Testis (tissue), 2 donors: ENCODE measurements at regions not wholly inside any gene's neighbourhood (a gene's known extent, or its start where the extent isn't known, plus 50 kb on each side); places are given as distances from the start of the nearest gene placed in this dataset.

Source experiments
- POLR2A ChIP-seq: fragments of 450-650 bp; IDR thresholded peaks from one replicate; pipeline ENCODE4 v1.6.1; 2017; ENCODE audit warnings: antibody characterized with exemption, mild to moderate bottlenecking, moderate library complexity
- TF ChIP-seq, protein P1 (sequence below), 3 experiments: fragments of 450-650 bp in 2 of 3; fragments of 200-600 bp in 1 of 3; sonication (generic) in 1 of 3; IDR thresholded peaks; one replicate each; pipeline ENCODE4 v1.5.1; 2016 to 2019; ENCODE audit warnings: antibody characterized with exemption in 3 of 3, mild to moderate bottlenecking in 2 of 3, moderate library complexity in 1 of 3

DNA sequence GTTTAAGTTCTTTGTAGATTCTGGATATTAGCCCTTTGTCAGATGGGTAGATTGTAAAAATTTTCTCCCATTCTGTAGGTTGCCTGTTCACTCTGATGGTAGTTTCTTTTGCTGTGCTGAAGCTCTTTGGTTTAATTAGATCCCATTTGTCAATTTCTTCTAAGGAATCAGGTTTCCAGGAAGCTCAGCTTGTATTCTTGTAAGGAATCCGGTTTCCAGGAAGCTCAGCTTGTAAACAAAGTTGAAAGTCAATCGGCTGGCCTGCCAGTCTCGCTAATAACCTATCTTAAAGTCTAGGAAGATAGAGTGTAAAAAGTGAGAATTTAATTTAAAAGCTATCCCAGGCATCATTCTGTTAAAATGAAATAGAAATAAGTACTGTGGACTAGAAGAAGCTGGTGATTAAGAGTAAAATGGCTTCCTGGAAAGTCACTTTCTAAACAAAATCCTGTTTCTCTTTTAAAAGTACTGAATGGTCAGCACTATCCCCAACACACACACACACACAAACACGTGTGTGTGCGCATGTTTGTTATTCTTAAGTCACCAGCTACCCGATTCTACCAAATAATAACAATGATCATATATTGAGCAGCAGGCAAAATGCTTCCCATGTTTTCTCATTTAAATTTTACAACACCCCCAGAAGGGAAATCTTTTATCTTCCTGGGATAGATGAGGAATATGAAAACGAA lies 171.7 kb downstream of the PAPSS1 start:
- TF ChIP-seq, protein P1, sequence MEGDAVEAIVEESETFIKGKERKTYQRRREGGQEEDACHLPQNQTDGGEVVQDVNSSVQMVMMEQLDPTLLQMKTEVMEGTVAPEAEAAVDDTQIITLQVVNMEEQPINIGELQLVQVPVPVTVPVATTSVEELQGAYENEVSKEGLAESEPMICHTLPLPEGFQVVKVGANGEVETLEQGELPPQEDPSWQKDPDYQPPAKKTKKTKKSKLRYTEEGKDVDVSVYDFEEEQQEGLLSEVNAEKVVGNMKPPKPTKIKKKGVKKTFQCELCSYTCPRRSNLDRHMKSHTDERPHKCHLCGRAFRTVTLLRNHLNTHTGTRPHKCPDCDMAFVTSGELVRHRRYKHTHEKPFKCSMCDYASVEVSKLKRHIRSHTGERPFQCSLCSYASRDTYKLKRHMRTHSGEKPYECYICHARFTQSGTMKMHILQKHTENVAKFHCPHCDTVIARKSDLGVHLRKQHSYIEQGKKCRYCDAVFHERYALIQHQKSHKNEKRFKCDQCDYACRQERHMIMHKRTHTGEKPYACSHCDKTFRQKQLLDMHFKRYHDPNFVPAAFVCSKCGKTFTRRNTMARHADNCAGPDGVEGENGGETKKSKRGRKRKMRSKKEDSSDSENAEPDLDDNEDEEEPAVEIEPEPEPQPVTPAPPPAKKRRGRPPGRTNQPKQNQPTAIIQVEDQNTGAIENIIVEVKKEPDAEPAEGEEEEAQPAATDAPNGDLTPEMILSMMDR (IDR thresholded peaks at IDR 0.05): no peak
- TF ChIP-seq POLR2A: no peak
